Bronchial epithelial cell (primary cell): ENCODE measurements at regions not wholly inside any gene's neighbourhood (a gene's known extent, or its start where the extent isn't known, plus 50 kb on each side); places are given as distances from the start of the nearest gene placed in this dataset.
A peak's percentile ranks its signal among the peaks of the same experiment; 100 is the strongest.

ENCODE experiments used
- DNase-seq: peaks from one replicate; pipeline ENCODE4 v3.0.0-alpha.2; 2010; ENCODE audit warnings: low read depth
- FAIRE-seq: peaks from 2 replicates; lab custom pipeline; 2011; peaks lifted over from hg19 to GRCh38; lab: Jason Lieb, UNC
- H3K27me3 ChIP-seq: 2 replicates; pipeline ENCODE4 v1.5.1; 2011; ENCODE audit warnings: low read length; ENCODE audit not compliant: control insufficient read depth, insufficient read depth
- H3K36me3 ChIP-seq: 2 replicates; pipeline ENCODE4 v1.5.1; 2011; ENCODE audit warnings: low read length; ENCODE audit not compliant: control insufficient read depth, insufficient read depth
- H3K4me3 ChIP-seq: 2 replicates; pipeline ENCODE4 v1.5.1; 2011; ENCODE audit warnings: mild to moderate bottlenecking, low read depth, low read length, control low read depth
- CTCF ChIP-seq: IDR thresholded peaks from 2 replicates; pipeline ENCODE4 v1.5.1; 2011; ENCODE audit warnings: mild to moderate bottlenecking, moderate library complexity, low read length, control low read depth, inconsistent platforms; ENCODE audit not compliant: insufficient read depth, severe bottlenecking

- Histone ChIP-seq H3K36me3 (no peaks in the 10 kb centered on the region), H3K27me3 (no peaks in the 10 kb centered on the region), H3K4me3 (no peak overlapping the region)
- DNase-seq: peak; percentile 93
- no peak for TF ChIP-seq CTCF
- FAIRE-seq: no peak
These were observed 160.6 kb upstream of the SYT1 start for GRCh38 chr12:78703820-78704525.

- no peaks in the 10 kb centered on the region for H3K27me3 ChIP-seq
- no peak for DNase-seq
- no peak for FAIRE-seq
These were observed 152.6 kb upstream of the SYT1 start for GRCh38 chr12:78711954-78712353.

GRCh38 chr12:78712834-78713481 lies 151.6 kb upstream of the SYT1 start:
- H3K27me3 ChIP-seq: no peaks in the 10 kb centered on the region
- no peaks in the 10 kb centered on the region for H3K36me3 ChIP-seq
- DNase-seq: no peak
- no peak overlapping the region for H3K4me3 ChIP-seq
- no peak for FAIRE-seq
- TF ChIP-seq CTCF: no peak

More at GRCh38 chr12:78711954-78712353, 152.6 kb upstream of the SYT1 start:
- no peak for TF ChIP-seq CTCF
- no peaks in the 10 kb centered on the region for H3K36me3 ChIP-seq
- H3K4me3 ChIP-seq: no peak overlapping the region

- FAIRE-seq (no peak), DNase-seq (no peak)
- Histone ChIP-seq H3K36me3 (no peaks in the 10 kb centered on the region), H3K4me3 (no peak overlapping the region), H3K27me3 (no peaks in the 10 kb centered on the region)
- TF ChIP-seq CTCF: no peak
These were observed 144.9 kb upstream of the SYT1 start for GRCh38 chr12:78719721-78720120.

GRCh38 chr12:78721906-78722305 lies 142.7 kb upstream of the SYT1 start:
- no peak overlapping the region for H3K4me3 ChIP-seq
- no peaks in the 10 kb centered on the region for H3K27me3 ChIP-seq
- no peak for FAIRE-seq
- TF ChIP-seq CTCF: no peak
- no peak for DNase-seq
- no peaks in the 10 kb centered on the region for H3K36me3 ChIP-seq
